GM21576 (cell line): ENCODE measurements at regions not wholly inside any gene's neighbourhood (a gene's known extent, or its start where the extent isn't known, plus 50 kb on each side); places are given as distances from the start of the nearest gene placed in this dataset.
"Not testable (repeated sequence)": the region's sequence is repeated elsewhere in the genome, so short reads cannot be mapped to it uniquely, and the experiment has no call there.

ENCODE experiments used
- ATAC-seq: cut with Tn5 transposase; IDR thresholded peaks from one replicate; pipeline ENCODE4 v1.9.1; 2021; ENCODE audit warnings: mild to moderate bottlenecking, moderate library complexity; ENCODE audit not compliant: unreplicated experiment

DNA sequence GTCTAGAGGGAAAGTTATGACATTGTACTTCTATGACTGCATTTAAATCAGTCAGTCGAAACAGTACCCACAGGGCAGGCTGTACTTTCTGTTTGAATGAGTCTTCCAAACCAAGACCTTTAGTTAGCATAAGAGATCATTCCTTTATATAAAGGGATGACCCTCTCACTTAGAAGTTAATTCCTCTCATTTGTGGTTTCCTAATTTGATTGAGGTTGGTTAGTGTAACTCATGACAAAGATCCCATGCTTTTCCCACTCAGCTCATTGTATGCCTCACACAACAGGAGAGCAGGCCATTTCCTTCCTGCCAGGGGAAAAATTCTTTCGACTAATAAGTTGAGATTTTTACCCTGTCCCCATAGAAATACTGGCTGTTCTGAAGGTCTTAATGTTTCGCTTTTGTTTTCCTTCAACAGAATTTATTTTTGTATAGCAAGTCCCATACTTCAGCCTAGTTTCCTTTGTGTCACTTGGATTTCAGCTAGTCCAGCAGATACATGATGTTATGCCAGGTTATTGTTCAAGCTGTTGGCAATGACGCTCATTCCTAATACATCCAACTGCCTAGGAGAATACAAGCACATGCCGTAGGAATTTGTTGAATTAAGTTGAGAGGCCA lies 500.7 kb downstream of the SPATA31D1 start:
- no peak for ATAC-seq

DNA sequence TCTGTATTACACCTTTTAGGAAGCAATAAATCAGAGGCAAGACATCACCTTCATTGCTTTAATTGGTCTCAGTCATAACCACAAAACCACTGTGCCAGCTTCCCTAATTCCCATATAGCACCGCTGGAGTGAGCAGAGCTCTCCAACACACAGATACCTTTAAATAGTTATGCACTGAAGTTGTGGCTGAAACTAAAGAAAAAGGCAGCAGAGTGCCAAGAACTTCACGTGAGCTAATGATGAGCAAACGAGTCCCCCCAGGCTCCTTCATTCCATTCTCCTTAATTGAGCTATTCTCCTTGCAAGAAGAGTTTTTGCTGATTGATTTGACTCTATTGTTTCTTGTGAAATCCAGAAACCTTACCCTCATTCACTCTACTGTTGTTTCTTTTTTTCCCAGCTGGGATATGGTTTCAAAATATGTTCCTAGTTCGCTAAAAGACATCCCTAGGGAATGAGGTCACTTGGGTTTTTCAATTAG lies 501.5 kb downstream of the SPATA31D1 start:
- ATAC-seq: no peak

DNA sequence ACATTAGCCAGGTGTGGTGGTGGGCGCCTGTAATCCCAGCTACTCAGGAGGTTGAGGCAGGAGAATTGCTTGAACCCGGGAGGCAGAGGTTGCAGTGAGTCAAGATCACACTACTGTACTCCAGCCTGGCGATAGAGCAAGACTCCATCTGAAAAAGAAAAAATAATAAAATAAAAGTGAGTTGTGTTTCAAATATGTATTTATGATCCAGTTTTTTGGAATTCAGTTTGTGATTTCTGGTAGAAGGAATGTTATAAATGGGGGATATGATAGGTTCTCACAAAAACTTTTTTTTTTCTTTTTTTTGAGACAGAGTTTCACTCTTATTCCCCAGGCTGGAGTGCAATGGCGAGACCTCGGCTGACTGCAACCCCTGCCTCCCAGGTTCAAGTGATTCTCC lies 502.2 kb downstream of the SPATA31D1 start:
- ATAC-seq: not testable (repeated sequence)

DNA sequence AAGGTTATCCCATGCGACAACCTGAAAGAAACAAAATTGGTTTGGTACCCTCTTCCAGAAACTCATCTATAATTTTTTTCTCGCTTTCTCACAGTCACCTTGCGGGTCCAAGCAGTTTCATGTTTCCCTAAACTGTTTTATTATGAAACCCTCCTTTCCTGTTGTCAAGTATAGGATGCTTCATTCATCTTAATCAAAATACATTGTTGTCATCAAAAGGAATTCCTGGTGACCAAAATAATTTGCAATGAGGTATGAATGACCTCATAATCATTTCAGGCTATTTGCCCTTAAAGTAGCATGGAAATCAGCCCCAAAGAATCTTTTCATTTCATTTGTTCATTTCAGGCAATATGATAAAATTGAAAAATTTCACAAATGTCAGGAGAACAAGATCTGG lies 503.0 kb downstream of the SPATA31D1 start:
- no peak for ATAC-seq

DNA sequence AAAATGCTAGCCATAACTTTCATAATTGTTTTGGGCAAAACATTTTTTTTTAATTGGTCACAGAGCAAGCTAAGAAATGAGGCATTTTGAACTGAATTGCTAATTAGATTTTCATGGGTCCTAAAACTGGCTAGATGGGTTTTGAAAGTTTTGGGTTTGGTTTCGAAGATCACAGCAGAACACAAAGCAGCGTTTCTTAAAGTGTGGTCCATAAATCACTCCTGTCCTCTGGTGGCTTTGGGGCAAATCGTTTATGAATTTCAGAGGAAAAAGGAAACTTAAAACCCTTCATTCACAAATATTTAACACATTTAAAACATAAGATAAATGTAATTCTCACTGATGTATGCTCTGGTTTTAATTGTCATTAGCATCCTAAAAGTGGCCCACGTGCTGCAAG lies 503.7 kb downstream of the SPATA31D1 start:
- ATAC-seq: no peak

DNA sequence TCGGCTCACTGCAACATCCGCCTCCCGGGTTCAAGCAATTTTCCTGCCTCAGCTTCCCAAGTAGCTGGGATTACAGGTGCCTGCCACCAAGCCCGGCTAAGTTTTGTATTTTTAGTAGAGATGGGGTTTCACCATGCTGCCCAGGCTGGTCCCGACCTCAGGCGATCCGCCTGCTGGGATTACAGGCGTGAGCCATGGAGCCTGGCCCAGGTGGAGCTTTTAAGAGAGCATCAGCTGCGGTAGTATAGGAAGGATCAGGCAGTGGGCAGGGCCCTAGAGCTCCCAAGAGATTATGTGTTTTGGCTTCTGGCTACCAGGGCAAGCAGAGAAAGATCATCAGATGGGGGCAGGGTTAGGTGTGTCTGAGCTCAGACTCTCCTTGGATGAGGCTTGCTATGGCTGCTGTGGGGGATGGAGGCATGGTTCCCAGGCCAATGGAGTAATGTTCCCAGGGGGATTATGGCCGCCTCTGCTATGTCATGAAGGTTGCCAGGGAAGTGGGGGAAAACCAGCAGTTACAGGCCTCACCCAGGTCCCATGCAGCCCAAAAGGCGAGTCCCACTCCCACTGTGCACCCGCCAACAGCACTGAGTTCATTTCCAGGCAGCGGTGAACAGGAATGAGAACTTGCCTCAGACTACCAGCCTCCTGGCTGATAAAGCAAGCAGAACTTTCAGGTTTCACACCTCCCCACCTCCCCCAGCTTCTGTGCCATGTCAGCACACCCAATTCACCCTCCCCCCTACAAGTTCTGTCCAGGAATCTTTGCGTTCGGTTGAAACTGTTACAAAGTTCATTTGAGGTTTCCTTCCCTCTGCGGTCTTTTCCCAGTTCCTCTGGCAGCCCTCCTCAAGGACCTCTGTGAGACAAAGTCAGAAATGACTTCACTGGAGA lies 507.6 kb downstream of the SPATA31D1 start:
- ATAC-seq: no peak

DNA sequence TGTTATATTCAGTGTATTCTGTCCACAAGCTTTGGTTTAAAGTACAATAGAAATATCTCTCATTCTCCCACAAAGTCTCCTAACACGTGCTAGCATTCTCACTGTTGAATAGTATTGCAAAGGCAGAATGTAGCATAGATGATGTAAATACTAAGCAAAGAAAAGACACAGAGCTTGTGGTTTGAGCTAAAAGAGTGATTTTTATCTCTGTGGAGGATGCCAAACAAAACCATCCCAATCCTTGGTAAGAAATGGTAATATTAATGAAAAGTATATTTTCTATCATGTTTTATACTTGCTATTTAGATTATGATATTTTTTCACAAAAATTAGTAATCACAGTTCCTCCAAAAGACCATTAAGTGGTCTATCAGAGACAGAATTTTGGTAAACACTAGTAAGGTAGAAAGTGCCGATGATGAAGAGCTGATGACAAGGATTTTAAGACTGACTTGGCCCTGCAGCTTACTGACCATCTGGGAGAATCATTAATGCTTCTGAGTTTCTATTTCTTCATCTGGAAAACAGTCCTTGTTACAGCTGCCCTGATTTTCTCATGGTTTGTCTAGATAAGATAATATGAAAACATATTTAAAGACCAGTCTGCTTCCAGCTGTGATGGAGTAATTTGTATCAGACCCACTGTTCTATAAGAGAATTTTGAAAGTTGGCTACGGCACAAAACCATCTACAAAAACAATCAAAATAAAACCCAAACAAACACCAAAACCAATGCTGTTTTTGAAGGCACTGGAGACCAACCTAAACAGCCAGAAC lies 510.2 kb downstream of the SPATA31D1 start:
- no peak for ATAC-seq

DNA sequence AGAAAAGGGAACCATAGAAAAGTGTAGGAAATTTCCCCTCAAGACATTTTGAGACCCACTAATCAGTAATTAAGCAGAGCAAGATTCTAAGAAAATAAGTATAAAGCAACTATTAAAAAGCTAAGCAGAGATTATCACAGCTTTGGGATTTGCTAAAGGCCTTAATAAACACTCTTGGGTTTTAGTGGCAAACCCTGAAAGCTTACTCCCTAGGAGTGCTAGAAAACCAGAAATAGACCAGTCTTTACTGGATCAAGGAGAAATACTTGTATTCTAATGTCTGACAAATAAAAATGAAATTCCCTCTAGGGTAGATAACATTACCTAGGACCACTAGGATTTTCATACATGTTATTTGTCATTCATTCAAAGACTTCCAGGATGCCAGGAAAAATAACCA lies 510.8 kb downstream of the SPATA31D1 start:
- no peak for ATAC-seq

DNA sequence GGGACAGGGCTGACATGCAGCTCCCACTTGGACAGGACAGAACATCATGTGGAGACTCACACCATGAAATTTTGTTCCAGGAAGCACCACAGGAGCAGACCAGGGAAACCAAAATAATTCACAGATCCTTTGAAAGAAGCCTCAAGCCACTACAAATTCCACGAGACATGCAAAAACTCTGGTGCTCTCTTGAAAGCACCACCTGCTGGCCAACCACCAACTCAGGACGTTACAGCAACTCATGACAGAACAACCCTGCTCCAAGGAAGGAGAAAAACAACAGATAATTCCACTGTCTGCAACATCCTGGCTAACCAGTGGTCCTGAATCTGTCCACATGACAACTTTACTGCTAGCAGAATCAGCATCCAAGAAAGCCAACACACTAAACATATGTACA lies 516.0 kb downstream of the SPATA31D1 start:
- no peak for ATAC-seq

DNA sequence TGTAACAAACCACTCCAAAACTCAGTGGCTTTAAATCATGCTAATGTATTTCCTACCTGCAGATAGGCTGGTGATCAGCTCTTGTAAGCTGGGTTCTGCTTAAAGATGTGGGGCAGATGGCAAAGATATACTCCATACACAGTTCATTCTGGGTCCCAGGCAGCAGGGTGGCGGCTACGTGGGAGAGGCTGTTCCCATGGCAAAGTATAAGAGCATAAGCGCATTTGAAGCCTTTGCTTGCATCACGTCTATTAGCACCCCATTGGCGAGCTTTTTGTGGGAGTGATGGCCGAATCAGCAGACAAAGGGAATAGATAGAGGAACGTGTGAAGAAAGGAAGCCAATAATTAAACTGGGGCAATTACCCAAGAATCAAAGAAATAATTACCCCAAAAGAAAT lies 523.1 kb downstream of the SPATA31D1 start:
- no peak for ATAC-seq

DNA sequence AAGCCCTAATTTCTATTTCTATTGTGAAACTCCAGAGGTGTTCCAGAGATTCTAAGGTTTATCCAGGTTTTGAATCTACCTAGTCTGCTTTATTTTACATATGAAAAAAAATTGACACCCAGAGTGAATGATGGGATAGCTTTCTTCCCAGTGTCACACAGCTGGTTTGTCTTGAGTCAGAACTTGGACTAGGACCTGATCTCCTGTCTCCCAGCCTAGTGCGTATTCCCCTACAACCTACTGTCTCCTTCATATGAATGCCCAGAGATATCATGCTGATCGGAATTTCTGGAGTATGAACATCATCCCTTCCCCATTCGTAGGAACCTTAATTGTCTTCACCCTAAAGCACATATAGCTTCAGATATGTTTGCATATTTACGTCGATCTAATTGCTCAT lies 524.2 kb downstream of the SPATA31D1 start:
- no peak for ATAC-seq

DNA sequence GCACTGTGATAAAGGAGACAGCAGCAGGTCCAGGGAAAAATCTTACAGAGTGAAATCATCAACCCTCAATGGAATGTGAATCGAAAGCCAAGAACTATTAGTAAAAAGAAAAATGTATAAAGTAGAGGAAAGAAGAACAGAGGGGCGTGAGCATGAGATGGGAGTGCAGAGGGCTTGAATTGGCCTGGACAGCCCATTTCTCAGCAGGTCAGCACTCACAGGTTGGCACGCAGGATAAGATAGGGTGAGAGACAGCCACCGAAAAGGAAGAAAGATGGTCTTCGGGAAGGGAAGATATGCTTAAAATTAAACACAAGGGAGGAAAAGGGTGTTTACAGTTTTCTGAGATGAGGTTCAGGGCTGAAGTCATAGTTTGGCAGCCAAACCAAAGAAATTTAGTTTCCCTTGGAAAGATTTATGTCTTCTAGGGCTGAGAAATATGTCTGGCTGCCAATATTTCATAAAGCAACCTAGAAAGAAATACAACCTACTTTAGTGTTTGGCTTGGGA lies 524.7 kb downstream of the SPATA31D1 start:
- ATAC-seq: no peak

DNA sequence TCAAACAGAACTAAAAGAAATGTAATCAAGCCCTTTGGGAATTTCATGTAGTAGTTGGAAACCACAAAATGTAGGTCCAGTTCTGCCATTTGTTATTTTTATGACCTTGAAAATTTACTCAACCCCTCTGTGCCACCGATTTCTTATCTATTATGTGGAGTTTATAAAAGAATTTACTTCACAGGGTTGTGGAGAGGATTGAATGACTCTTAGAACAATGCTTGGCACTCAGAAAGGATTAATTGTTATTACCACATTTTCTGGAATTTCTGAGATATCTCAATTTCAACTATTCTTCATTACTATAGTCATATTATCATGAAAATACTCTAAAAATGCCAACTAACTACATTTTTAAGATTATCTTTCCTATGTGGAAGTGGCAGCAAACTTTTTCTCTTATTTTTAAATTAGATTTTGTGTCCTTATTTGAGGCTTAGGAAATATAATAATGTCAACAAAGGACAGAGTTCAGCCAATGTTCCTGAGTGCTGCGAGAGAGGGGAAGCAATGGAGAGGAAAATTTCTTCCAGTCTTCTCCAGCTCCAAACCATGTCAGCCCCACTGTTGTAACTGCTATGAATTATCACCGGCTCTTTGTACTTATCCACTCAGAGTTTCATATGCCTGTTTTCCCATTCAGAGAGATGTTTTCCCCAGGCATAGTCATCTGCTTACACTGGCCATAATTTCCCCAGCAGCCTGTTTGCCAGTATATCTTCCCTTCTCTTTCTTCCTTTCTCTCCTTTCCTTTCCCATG lies 525.6 kb downstream of the SPATA31D1 start:
- no peak for ATAC-seq

DNA sequence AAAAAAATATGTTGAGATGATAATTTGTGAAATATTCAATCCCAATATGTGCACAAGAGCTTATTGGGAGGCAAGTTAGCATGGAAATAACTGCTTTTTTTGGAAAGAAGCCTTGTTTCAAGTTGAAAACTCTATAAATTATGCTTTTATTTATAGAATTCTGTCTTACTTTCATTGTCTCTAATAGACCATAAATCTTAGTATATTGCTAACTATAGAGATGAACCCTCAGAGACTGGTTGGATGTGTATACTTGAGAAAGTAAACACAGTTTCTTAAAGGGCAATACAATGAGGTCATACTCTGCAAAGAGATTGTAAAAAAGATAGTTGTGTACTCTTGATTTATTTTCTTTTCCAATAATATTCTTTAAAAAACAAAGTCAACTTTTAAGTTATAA lies 530.3 kb downstream of the SPATA31D1 start:
- ATAC-seq: no peak

DNA sequence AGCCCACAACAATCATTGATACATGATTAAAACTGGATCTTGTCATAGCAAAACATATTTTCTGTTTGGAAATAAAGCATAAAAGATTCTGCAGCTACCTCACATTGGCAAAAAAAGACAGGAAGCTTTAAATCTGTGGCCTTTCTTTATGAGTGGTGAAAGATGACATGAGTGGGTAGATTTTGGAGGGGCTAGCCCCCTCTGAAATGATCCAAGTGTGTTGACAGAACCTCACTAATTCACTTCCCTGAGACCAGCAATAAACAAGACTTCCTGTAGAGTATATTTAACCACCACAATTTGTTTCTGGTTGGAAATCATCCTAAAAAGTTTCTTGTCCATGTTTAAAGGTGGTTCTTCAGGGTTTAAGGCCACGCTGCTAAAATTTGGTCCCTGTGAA lies 530.8 kb downstream of the SPATA31D1 start:
- no peak for ATAC-seq

DNA sequence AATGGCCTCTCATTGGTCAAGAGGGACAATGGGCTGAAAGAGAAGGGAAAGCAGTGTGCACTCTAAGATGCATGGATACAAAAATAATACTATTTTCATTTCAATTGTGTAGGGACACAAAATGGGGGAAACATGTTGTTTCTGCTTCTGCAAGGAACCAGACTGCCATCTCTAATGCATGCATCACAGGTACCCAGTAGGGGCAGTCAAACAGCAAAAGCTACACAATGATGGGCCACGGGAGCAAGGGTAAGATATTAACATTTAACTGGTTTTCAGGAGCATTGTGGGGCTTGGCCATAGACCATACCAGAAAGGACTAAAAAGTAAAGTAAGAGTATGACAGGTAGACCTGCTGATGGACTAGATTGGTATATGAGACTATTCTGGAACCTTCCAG lies 535.8 kb downstream of the SPATA31D1 start:
- ATAC-seq: no peak

DNA sequence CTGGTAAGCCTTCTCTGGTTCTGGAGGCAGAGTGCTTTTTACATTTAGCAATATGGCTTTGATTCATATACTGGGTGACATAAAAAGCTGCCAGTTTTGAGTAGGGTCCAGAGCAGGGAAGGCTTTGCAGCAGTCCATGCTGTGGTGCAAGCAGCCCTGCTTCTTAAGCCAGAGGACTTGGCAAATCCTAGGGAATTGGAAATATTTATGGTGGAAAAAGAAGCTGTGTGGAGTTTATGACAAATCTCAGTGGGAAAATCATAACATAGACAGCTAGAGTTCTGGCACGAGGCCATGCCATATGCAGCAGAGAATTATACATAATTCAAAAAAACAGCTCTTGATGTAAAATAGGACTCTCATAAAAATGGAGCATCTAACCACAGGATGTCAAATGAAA lies 536.4 kb downstream of the RASEF start:
- no peak for ATAC-seq

DNA sequence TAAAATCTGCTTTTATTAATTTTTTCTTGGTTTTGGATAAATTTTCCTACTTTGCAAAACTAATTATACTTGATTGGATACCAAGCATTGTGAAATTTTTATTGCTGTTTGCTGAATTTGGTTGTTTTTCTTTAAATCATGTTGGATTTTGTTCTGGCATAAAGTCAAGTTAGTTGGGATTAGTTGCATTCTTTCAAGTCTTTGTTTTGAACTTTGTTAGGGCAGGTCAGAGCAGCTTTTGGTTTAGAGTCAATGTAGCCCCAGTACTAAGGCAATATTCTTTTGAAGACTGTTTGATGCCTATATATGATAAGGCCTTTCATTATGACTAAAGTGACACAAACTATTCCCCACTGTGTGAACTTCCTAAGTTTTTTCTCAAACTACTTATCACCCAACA lies 531.1 kb downstream of the RASEF start:
- no peak for ATAC-seq

DNA sequence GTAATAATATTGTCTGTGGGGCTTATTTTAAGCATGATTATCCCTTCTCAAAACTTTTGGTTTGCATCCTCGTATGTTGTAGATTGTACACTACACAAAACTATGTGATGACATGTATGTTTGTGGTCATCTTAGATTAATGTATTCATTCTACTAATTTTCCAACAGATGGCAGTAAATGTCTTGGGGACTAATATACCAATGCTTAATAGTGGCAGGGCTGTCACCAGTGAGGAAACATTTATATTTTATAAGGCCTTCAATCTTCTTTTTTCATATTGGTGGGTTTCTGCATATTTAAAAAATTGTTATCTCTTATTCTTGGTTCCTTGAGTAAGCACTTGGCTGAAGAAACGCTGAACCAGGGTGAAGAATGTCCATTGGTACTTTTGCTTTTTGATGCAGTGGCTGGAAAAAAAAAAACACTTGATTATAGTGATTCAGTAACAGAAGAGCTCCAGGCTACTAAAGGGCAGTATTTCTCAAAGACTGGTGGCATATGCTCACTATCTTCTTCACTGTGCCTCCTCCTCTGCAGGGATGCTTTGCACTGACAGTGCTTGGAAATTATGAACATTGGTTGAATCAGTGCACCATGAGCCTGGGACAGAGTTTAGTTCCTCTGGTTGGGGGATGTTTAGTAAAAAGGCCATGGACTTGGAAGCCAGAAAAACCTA lies 530.3 kb downstream of the RASEF start:
- ATAC-seq: no peak

DNA sequence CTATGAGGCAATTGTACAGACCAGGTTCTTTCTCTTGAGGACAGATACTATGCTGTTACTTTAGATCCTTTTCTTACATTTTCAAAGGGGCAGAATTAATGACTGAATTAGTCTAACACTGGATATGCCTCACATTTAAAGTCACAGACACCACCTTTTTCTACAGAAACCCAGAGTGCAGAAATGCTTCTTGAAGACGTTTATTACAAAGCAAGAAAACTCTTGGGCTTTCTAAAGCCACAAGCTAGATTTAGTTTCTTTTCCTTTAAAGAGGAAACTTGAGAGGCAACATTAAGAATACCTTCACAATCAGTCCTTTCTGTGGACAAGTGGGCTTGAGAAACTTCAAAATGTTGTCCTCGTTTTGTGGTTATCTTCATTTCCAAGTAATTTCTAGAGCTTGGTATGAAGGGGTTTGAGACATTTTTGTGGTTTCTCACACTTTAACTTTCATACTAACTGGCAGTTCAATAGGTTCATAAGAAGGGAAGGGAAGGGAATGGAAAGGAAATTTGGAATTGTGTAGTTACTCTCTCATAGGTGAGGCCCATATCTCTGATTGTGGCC lies 527.4 kb downstream of the RASEF start:
- no peak for ATAC-seq
